ENCODE measurements at regions not wholly inside any gene's neighbourhood (a gene's known extent, or its start where the extent isn't known, plus 50 kb on each side); places are given as distances from the start of the nearest gene placed in this dataset.
"Not testable (repeated sequence)": the region's sequence is repeated elsewhere in the genome, so short reads cannot be mapped to it uniquely, and the experiment has no call there.

GRCh38 chr1:58058323-58058722 lies 488.2 kb downstream of the OMA1 start:
- no peak for TF ChIP-seq CTCF (IDR thresholded peaks at IDR 0.05; ENCODE audit: low read length, missing control alignments)
- DNase-seq (ENCODE audit: low read depth): no peak
- no peak overlapping the region for H3K4me3 ChIP-seq (replicated peaks; ENCODE audit: low read depth, low read length)

- no peak for TF ChIP-seq CTCF (IDR thresholded peaks at IDR 0.05; ENCODE audit: low read length, missing control alignments)
- DNase-seq (ENCODE audit: low read depth): no peak
- H3K4me3 ChIP-seq (replicated peaks; ENCODE audit: low read depth, low read length): no peak overlapping the region
Measured at GRCh38 chr1:58057826-58058225, 488.7 kb downstream of the OMA1 start.

- DNase-seq (ENCODE audit: low read depth); H3K4me3 ChIP-seq (replicated peaks; ENCODE audit: low read depth, low read length): not testable (repeated sequence)
Measured at GRCh38 chr1:58051187-58051586, 495.3 kb downstream of the OMA1 start.

- DNase-seq (ENCODE audit: low read depth): peak; percentile 8
- H3K4me3 ChIP-seq (replicated peaks; ENCODE audit: low read depth, low read length): no peak overlapping the region
- peak; percentile 63 for TF ChIP-seq CTCF (IDR thresholded peaks at IDR 0.05; ENCODE audit: low read length, missing control alignments)
Measured at GRCh38 chr1:58047265-58047858, 499.2 kb downstream of the OMA1 start.

- no peak overlapping the region for H3K4me3 ChIP-seq (replicated peaks; ENCODE audit: low read depth, low read length)
- no peak for DNase-seq (ENCODE audit: low read depth)
- TF ChIP-seq CTCF (IDR thresholded peaks at IDR 0.05; ENCODE audit: low read length, missing control alignments): no peak
Measured at GRCh38 chr1:58045094-58045705, 501.3 kb downstream of the OMA1 start.

- H3K4me3 ChIP-seq (replicated peaks; ENCODE audit: low read depth, low read length): no peak overlapping the region
- TF ChIP-seq CTCF (IDR thresholded peaks at IDR 0.05; ENCODE audit: low read length, missing control alignments): no peak
- DNase-seq (ENCODE audit: low read depth): no peak
Measured at GRCh38 chr1:58041621-58042020, 504.9 kb downstream of the OMA1 start.

GRCh38 chr1:58038574-58038973 lies 508.0 kb downstream of the OMA1 start:
- no peak for TF ChIP-seq CTCF (IDR thresholded peaks at IDR 0.05; ENCODE audit: low read length, missing control alignments)
- no peak for DNase-seq (ENCODE audit: low read depth)
- H3K4me3 ChIP-seq (replicated peaks; ENCODE audit: low read depth, low read length): no peak overlapping the region
